ENCODE measurements at regions not wholly inside any gene's neighbourhood (a gene's known extent, or its start where the extent isn't known, plus 50 kb on each side); places are given as distances from the start of the nearest gene placed in this dataset.

GRCh38 chr5:68352166-68352565 is 136.6 kb downstream of the PIK3R1 start:
- no peak for DNase-seq (ENCODE audit: low spot score)

GRCh38 chr5:68353605-68354004 is 138.0 kb downstream of the PIK3R1 start:
- peak; percentile 24 for DNase-seq (ENCODE audit: low spot score)

GRCh38 chr5:68354315-68354714 is 138.8 kb downstream of the PIK3R1 start:
- no peak for DNase-seq (ENCODE audit: low spot score)

GRCh38 chr5:68356216-68356615 is 140.7 kb downstream of the PIK3R1 start:
- no peak for DNase-seq (ENCODE audit: low spot score)

- no peak for DNase-seq (ENCODE audit: low spot score)
Observed at GRCh38 chr5:68356623-68357022, 141.1 kb downstream of the PIK3R1 start.

- DNase-seq (ENCODE audit: low spot score), result no peak
Observed at GRCh38 chr5:68359699-68360098, 144.1 kb downstream of the PIK3R1 start.

GRCh38 chr5:68362331-68362730 is 146.8 kb downstream of the PIK3R1 start:
- no peak for DNase-seq (ENCODE audit: low spot score)

GRCh38 chr5:68365889-68366288 is 150.3 kb downstream of the PIK3R1 start:
- no peak for DNase-seq (ENCODE audit: low spot score)

GRCh38 chr5:68367287-68367686 is 151.7 kb downstream of the PIK3R1 start:
- DNase-seq (ENCODE audit: low spot score), result no peak

GRCh38 chr5:68367717-68368116 is 152.2 kb downstream of the PIK3R1 start:
- no peak for DNase-seq (ENCODE audit: low spot score)

GRCh38 chr5:68368311-68369022 is 152.9 kb downstream of the PIK3R1 start:
- DNase-seq (ENCODE audit: low spot score), result no peak

- no peak for DNase-seq (ENCODE audit: low spot score)
Observed at GRCh38 chr5:68369023-68369359, 153.4 kb downstream of the PIK3R1 start.

GRCh38 chr5:68369457-68370125 is 154.0 kb downstream of the PIK3R1 start:
- DNase-seq (ENCODE audit: low spot score), result no peak

GRCh38 chr5:68370196-68370595 is 154.6 kb downstream of the PIK3R1 start:
- DNase-seq (ENCODE audit: low spot score), result no peak

- no peak for DNase-seq (ENCODE audit: low spot score)
Observed at GRCh38 chr5:68371607-68372006, 156.1 kb downstream of the PIK3R1 start.

- DNase-seq (ENCODE audit: low spot score), result no peak
Observed at GRCh38 chr5:68372161-68372560, 156.6 kb downstream of the PIK3R1 start.

- no peak for DNase-seq (ENCODE audit: low spot score)
Observed at GRCh38 chr5:68373050-68373449, 157.5 kb downstream of the PIK3R1 start.

GRCh38 chr5:68374796-68375518 is 159.4 kb downstream of the PIK3R1 start:
- DNase-seq (ENCODE audit: low spot score), result no peak

GRCh38 chr5:68375540-68375939 is 160.0 kb downstream of the PIK3R1 start:
- DNase-seq (ENCODE audit: low spot score), result no peak

- no peak for DNase-seq (ENCODE audit: low spot score)
Observed at GRCh38 chr5:68376935-68377334, 161.4 kb downstream of the PIK3R1 start.

- no peak for DNase-seq (ENCODE audit: low spot score)
Observed at GRCh38 chr5:68377733-68378132, 162.2 kb downstream of the PIK3R1 start.

GRCh38 chr5:68378204-68378820 is 162.8 kb downstream of the PIK3R1 start:
- DNase-seq (ENCODE audit: low spot score), result no peak
